ENCODE measurements at regions not wholly inside any gene's neighbourhood (a gene's known extent, or its start where the extent isn't known, plus 50 kb on each side); places are given as distances from the start of the nearest gene placed in this dataset.

DNA sequence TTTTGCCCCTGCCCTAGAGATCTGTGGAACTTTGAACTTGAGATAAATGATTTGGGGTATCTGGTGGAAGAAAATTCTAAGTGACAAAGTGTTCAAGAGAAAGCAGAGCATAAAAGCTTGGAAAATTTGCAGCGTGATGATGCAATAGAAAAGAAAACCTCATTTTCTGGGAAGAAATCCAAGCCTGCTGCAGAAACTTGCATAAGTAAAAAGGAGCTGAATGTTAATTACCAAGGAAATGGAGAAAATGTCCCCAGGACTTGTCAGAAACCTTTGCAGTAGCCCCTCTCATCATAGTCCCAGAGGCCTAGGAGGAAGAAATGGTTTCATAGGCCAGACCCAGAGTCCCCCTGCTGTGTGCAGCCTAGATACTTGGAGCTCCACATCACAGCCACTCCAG, 686.9 kb downstream of the FAM181B start:
- Histone ChIP-seq H3K9me2 (replicated peaks; ENCODE audit: control insufficient read depth, low read length) (no peaks in the 10 kb centered on the region), H3F3A (ENCODE audit: control insufficient read depth, insufficient read depth) (no peaks in the 10 kb centered on the region), H4K20me1 (ENCODE audit: control insufficient read depth, insufficient read depth, low read depth, low read length) (no peaks in the 10 kb centered on the region), H3K9me3 (ENCODE audit: control insufficient read depth, insufficient read depth, low read length) (peaks cover 3% of the 10 kb centered on the region; the same call in 1 of the 2 replicates), H3K27ac (ENCODE audit: low read depth, low read length) (no peak overlapping the region), H3K27me3 (ENCODE audit: control insufficient read depth, low read length) (no peaks in the 10 kb centered on the region), H3K4me3 (ENCODE audit: low read length) (no peak overlapping the region), H3K79me2 (ENCODE audit: control insufficient read depth, low read length) (no peaks in the 10 kb centered on the region), H3K4me1 (ENCODE audit: control insufficient read depth, low read length) (no peaks in the 10 kb centered on the region), H3K36me3 (ENCODE audit: control insufficient read depth, low read length) (no peaks in the 10 kb centered on the region), H3K4me2 (ENCODE audit: low read length) (no peak overlapping the region)
- no peak for TF ChIP-seq CTCF (IDR thresholded peaks at IDR 0.05; ENCODE audit: low read depth, low read length, poor library complexity, severe bottlenecking)
- TF ChIP-seq EZH2phosphoT487 (IDR thresholded peaks at IDR 0.05; ENCODE audit: borderline replicate concordance, low read length) = no peak

DNA sequence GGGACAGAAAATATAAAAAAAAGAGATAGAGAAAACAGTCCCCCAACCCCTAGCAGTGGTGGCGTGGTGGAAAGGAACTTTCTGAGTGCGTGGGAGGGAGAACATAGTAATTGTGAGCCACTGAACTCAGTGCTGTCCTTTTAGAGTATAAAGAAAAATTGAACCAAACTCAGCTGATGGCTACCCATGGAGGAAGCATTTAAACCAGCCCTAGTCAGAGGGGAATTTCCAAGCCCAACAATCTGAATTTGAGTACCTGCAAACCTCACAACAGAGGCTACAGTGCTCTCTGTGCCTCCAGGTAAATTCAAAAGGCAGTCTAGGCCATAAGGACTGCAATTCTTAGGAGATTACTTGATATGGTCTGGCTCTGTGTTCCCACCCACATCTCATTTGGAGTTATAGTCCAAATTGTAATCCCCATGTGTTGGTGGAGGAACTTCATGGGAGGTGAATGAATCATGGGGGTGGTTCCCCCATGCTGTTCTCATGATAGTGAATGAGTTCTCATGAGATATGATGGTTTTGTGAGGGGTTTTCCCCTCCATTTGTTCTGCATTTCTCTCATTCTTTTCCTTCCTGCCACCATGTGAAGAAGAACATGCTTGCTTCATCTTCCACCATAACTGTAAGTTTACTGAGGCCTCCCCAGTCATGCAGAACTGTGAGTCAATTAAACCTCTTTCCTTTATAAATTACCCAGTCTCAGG, 687.8 kb downstream of the FAM181B start:
- no peaks in the 10 kb centered on the region for H3K9me2 ChIP-seq (replicated peaks; ENCODE audit: control insufficient read depth, low read length)

GRCh38 chr11:82043316-82043715, 690.3 kb downstream of the FAM181B start:
- no peaks in the 10 kb centered on the region for H3K79me2 ChIP-seq (ENCODE audit: control insufficient read depth, low read length)
- no peaks in the 10 kb centered on the region for H4K20me1 ChIP-seq (ENCODE audit: control insufficient read depth, insufficient read depth, low read depth, low read length)
- no peaks in the 10 kb centered on the region for H3K4me1 ChIP-seq (ENCODE audit: control insufficient read depth, low read length)
- peaks cover 3% of the 10 kb centered on the region; the same call in 1 of the 2 replicates for H3K9me3 ChIP-seq (ENCODE audit: control insufficient read depth, insufficient read depth, low read length)
- TF ChIP-seq CTCF (IDR thresholded peaks at IDR 0.05; ENCODE audit: low read depth, low read length, poor library complexity, severe bottlenecking) (no peak), EZH2phosphoT487 (IDR thresholded peaks at IDR 0.05; ENCODE audit: borderline replicate concordance, low read length) (no peak)
- no peak overlapping the region for H3K27ac ChIP-seq (ENCODE audit: low read depth, low read length)
- H3K27me3 ChIP-seq (ENCODE audit: control insufficient read depth, low read length) = no peaks in the 10 kb centered on the region
- no peak overlapping the region for H3K4me2 ChIP-seq (ENCODE audit: low read length)
- H3F3A ChIP-seq (ENCODE audit: control insufficient read depth, insufficient read depth) = no peaks in the 10 kb centered on the region
- no peak overlapping the region for H3K4me3 ChIP-seq (ENCODE audit: low read length)
- H3K9me2 ChIP-seq (replicated peaks; ENCODE audit: control insufficient read depth, low read length) = no peaks in the 10 kb centered on the region
- H3K36me3 ChIP-seq (ENCODE audit: control insufficient read depth, low read length) = no peaks in the 10 kb centered on the region

More for the DNA sequence above, 687.8 kb downstream of the FAM181B start:
- H3K27me3 ChIP-seq (ENCODE audit: control insufficient read depth, low read length) = no peaks in the 10 kb centered on the region
- H3K9me3 ChIP-seq (ENCODE audit: control insufficient read depth, insufficient read depth, low read length) = peaks cover 3% of the 10 kb centered on the region; the same call in 1 of the 2 replicates
- no peaks in the 10 kb centered on the region for H3K36me3 ChIP-seq (ENCODE audit: control insufficient read depth, low read length)
- H3K27ac ChIP-seq (ENCODE audit: low read depth, low read length) = no peak overlapping the region
- H3K4me2 ChIP-seq (ENCODE audit: low read length) = no peak overlapping the region
- TF ChIP-seq EZH2phosphoT487 (IDR thresholded peaks at IDR 0.05; ENCODE audit: borderline replicate concordance, low read length) = no peak
- TF ChIP-seq CTCF (IDR thresholded peaks at IDR 0.05; ENCODE audit: low read depth, low read length, poor library complexity, severe bottlenecking) = no peak
- H3K4me1 ChIP-seq (ENCODE audit: control insufficient read depth, low read length) = no peaks in the 10 kb centered on the region
- no peaks in the 10 kb centered on the region for H4K20me1 ChIP-seq (ENCODE audit: control insufficient read depth, insufficient read depth, low read depth, low read length)
- H3K79me2 ChIP-seq (ENCODE audit: control insufficient read depth, low read length) = no peaks in the 10 kb centered on the region
- H3F3A ChIP-seq (ENCODE audit: control insufficient read depth, insufficient read depth) = no peaks in the 10 kb centered on the region
- H3K4me3 ChIP-seq (ENCODE audit: low read length) = no peak overlapping the region
